A673 (cell line): ENCODE measurements at regions not wholly inside any gene's neighbourhood (a gene's known extent, or its start where the extent isn't known, plus 50 kb on each side); places are given as distances from the start of the nearest gene placed in this dataset.

Experiments
- BruUV-seq: library from RNA; stranded (reverse); fragments of 400-500 nt; replicated peaks from 2 replicates; lab custom pipeline; 2021; lab: Mats Ljungman, UMichigan
- CTCF ChIA-PET: fragments of 300-600 bp; sonication (Branson Sonifier 250); formaldehyde crosslinking; loops from one replicate; lab custom pipeline; 2022; ENCODE audit warnings: antibody characterized with exemption; lab: Charles Lee
- POLR2A ChIA-PET: fragments of 300-600 bp; sonication (Branson Sonifier 250); formaldehyde crosslinking; loops from one replicate; lab custom pipeline; 2022; ENCODE audit warnings: antibody characterized with exemption; ENCODE audit not compliant: low non-redundant PET; lab: Charles Lee
- DNase-seq: peaks from one replicate; pipeline ENCODE4 v3.0.0-alpha.2; 2015; ENCODE audit warnings: low spot score
- H3K27ac ChIP-seq: fragments of 200-600 bp; sonication (generic); 2 replicates; pipeline ENCODE4 v1.5.1; 2016; ENCODE audit warnings: mixed run types, low read depth, mild to moderate bottlenecking, mixed read lengths, antibody characterized with exemption, low read length; ENCODE audit not compliant: poor library complexity, severe bottlenecking
- H3K27me3 ChIP-seq: fragments of 200-600 bp; sonication (generic); replicated peaks from 2 replicates; pipeline ENCODE4 v1.6.1; 2017; ENCODE audit warnings: mixed run types, low read depth, mild to moderate bottlenecking, mixed read lengths, antibody characterized with exemption, low read length; ENCODE audit not compliant: insufficient read depth, poor library complexity
- H3K36me3 ChIP-seq: fragments of 200-600 bp; sonication (generic); 2 replicates; pipeline ENCODE4 v1.6.1; 2016; ENCODE audit warnings: mixed run types, mild to moderate bottlenecking, mixed read lengths, antibody characterized with exemption, low read length; ENCODE audit not compliant: insufficient read depth, poor library complexity, severe bottlenecking
- H3K4me1 ChIP-seq: fragments of 200-600 bp; sonication (generic); 2 replicates; pipeline ENCODE4 v1.6.1; 2017; ENCODE audit warnings: mixed run types, mild to moderate bottlenecking, mixed read lengths, antibody characterized with exemption, low read length; ENCODE audit not compliant: insufficient read depth, poor library complexity, severe bottlenecking
- H3K4me3 ChIP-seq: fragments of 200-600 bp; sonication (generic); 2 replicates; pipeline ENCODE4 v1.5.1; 2016; ENCODE audit warnings: low read depth, mixed run types, mild to moderate bottlenecking, mixed read lengths, low read length; ENCODE audit not compliant: poor library complexity, severe bottlenecking
- H3K9me3 ChIP-seq: fragments of 200-600 bp; sonication (generic); 2 replicates; pipeline ENCODE4 v1.6.1; 2016; ENCODE audit warnings: mixed run types, low read depth, mild to moderate bottlenecking, mixed read lengths, antibody characterized with exemption, low read length; ENCODE audit not compliant: poor library complexity, severe bottlenecking
- EZH2 ChIP-seq: fragments of 200-600 bp; sonication (generic); IDR thresholded peaks from 2 replicates; pipeline ENCODE4 v1.6.1; 2017; ENCODE audit warnings: borderline replicate concordance, low read depth, mild to moderate bottlenecking, mixed read lengths, antibody characterized with exemption, low read length; ENCODE audit not compliant: poor library complexity, severe bottlenecking
- intact Hi-C: fragments of 100-400 bp; cut with micrococcal nuclease; formaldehyde crosslinking; loops from one replicate; pipeline ENCODE4 v1.10.0; 2022; ENCODE audit not compliant: unreplicated experiment
- TF ChIP-seq, protein P1 (sequence below): fragments of 300-800, 200-600 bp; sonication (generic); conservative IDR thresholded peaks from 2 replicates; pipeline ENCODE4 v1.5.1; 2017; ENCODE audit warnings: low read depth, mild to moderate bottlenecking, antibody characterized with exemption, low read length, moderate library complexity, mixed read lengths

DNA sequence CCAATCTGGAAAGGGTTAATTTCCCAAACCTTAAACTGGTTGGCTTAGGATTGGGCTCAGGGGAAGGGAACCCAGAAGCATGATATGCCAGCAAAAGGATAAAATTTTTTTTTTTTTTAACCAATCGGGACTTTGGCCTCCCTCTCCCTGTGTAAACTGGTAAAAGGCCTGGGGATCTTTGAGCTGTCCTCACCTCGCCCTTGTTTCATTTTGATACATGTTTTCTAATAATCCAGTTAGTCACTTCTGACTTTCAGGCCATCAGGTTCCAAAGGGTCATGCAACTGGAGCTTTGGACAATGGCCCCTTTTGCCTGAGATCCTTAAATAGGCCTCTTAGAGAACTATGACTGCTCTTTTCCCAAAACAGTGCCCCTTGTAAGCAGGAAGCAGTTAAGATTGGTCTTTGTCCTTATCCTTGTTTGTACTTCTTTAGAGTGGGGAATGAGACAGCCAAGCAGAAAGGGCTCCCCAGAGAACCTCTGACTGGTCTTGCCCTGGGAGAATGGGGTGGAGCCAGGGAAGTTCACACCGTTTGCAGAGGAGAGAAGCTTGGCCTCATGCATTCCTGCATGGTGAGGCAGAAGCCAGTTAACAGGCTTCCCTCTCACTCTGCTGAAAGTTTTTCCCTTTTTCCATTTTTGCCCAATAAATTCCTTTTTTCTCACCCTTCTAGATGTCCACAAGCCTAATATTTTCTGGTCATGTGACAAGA, 424.2 kb upstream of the CNTNAP2 start:
- Histone ChIP-seq H3K4me3 (no peak overlapping the region), H3K4me1 (no peaks in the 10 kb centered on the region), H3K27me3 (no peaks in the 10 kb centered on the region), H3K36me3 (no peaks in the 10 kb centered on the region), H3K27ac (no peak overlapping the region), H3K9me3 (no peaks in the 10 kb centered on the region)
- ChIA-PET POLR2A (no interaction called here), CTCF (no interaction called here)
- intact Hi-C loops: no loop called here
- TF ChIP-seq, protein P1, sequence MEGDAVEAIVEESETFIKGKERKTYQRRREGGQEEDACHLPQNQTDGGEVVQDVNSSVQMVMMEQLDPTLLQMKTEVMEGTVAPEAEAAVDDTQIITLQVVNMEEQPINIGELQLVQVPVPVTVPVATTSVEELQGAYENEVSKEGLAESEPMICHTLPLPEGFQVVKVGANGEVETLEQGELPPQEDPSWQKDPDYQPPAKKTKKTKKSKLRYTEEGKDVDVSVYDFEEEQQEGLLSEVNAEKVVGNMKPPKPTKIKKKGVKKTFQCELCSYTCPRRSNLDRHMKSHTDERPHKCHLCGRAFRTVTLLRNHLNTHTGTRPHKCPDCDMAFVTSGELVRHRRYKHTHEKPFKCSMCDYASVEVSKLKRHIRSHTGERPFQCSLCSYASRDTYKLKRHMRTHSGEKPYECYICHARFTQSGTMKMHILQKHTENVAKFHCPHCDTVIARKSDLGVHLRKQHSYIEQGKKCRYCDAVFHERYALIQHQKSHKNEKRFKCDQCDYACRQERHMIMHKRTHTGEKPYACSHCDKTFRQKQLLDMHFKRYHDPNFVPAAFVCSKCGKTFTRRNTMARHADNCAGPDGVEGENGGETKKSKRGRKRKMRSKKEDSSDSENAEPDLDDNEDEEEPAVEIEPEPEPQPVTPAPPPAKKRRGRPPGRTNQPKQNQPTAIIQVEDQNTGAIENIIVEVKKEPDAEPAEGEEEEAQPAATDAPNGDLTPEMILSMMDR: no peak
- TF ChIP-seq EZH2: no peak
- BruUV-seq: no TSS peak
- DNase-seq: no peak

DNA sequence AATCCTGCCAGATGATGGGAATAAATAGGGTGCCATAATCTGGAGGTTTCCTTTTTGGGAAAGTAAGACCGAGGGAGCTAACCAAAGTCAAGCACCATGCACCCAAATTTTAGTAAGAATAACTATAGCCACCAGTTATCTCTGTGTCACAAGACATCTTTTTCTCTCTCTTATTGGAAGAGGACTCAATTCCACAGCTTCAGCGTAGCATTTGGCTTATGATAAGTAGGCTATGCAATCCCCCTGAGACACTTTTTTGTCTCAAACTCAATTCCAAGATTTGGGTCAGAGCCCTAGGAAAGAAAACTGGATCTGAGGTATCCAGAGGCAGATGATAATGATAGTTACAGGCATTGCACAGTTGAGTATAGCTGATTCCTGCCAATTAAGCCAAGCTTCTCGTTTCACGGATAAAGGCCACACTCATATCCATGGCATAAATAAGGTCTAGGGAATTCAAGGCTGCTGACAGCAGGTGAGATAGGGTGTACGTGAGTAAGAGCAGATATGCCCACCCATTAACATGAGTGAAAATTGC, 425.2 kb upstream of the CNTNAP2 start:
- no peak for DNase-seq
- H3K27me3 ChIP-seq: no peaks in the 10 kb centered on the region
- intact Hi-C loops: no loop called here
- no peak overlapping the region for H3K27ac ChIP-seq
- no peaks in the 10 kb centered on the region for H3K36me3 ChIP-seq
- no peak overlapping the region for H3K4me3 ChIP-seq
- ChIA-PET POLR2A (no interaction called here), CTCF (no interaction called here)
- TF ChIP-seq, protein P1: no peak
- no peak for TF ChIP-seq EZH2
- H3K9me3 ChIP-seq: no peaks in the 10 kb centered on the region
- no peaks in the 10 kb centered on the region for H3K4me1 ChIP-seq
- no TSS peak for BruUV-seq

DNA sequence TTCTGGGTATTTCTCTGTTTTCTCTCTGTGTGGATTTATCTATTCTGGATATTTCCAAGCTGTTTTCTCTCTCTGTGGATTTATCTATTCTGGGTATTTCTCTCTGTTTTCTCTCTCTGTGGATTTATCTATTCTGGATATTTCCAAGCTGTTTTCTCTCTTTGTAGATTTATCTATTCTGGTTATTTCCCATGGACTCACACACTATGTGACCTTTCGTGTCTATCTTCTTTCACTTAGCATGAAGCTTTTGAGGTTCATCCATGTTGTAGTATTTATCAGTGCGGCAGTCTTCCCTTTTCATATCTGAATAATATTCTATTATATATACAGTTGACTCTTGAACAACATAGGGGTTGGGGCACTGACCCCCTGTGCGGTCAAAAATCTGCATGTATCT, 435.0 kb upstream of the CNTNAP2 start:
- no peaks in the 10 kb centered on the region for H3K27me3 ChIP-seq
- H3K4me1 ChIP-seq: no peaks in the 10 kb centered on the region
- intact Hi-C loops: no loop called here
- no peaks in the 10 kb centered on the region for H3K36me3 ChIP-seq
- no TSS peak for BruUV-seq
- POLR2A ChIA-PET: no interaction called here
- no peak for DNase-seq
- no peak overlapping the region for H3K27ac ChIP-seq
- H3K4me3 ChIP-seq: no peak overlapping the region
- no peak for TF ChIP-seq EZH2
- TF ChIP-seq, protein P1: no peak
- CTCF ChIA-PET: no interaction called here
- H3K9me3 ChIP-seq: peaks cover 11% of the 10 kb centered on the region
